ENCODE measurements at regions not wholly inside any gene's neighbourhood (a gene's known extent, or its start where the extent isn't known, plus 50 kb on each side); places are given as distances from the start of the nearest gene placed in this dataset.

- TF ChIP-seq, protein P1, sequence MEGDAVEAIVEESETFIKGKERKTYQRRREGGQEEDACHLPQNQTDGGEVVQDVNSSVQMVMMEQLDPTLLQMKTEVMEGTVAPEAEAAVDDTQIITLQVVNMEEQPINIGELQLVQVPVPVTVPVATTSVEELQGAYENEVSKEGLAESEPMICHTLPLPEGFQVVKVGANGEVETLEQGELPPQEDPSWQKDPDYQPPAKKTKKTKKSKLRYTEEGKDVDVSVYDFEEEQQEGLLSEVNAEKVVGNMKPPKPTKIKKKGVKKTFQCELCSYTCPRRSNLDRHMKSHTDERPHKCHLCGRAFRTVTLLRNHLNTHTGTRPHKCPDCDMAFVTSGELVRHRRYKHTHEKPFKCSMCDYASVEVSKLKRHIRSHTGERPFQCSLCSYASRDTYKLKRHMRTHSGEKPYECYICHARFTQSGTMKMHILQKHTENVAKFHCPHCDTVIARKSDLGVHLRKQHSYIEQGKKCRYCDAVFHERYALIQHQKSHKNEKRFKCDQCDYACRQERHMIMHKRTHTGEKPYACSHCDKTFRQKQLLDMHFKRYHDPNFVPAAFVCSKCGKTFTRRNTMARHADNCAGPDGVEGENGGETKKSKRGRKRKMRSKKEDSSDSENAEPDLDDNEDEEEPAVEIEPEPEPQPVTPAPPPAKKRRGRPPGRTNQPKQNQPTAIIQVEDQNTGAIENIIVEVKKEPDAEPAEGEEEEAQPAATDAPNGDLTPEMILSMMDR (IDR thresholded peaks at IDR 0.05; ENCODE audit: low read depth, low read length, poor library complexity, severe bottlenecking) = no peak
- no peak for TF ChIP-seq EZH2phosphoT487 (IDR thresholded peaks at IDR 0.05; ENCODE audit: borderline replicate concordance, low read length)
Measured at GRCh38 chr14:87732562-87732961, 260.4 kb downstream of the GALC start.
